Mesothelial cell of epicardium (in vitro differentiated cells): ENCODE measurements at regions not wholly inside any gene's neighbourhood (a gene's known extent, or its start where the extent isn't known, plus 50 kb on each side); places are given as distances from the start of the nearest gene placed in this dataset.
A peak's percentile ranks its signal among the peaks of the same experiment; 100 is the strongest.

Experiments
- DNase-seq, 2 experiments: peaks; one replicate each; pipeline ENCODE4 v3.0.0; 2021; ENCODE audit warnings: low spot score in 2 of 2; ENCODE audit not compliant: unreplicated experiment in 2 of 2
- H3K27ac Mint-ChIP-seq: 2 replicates; pipeline ENCODE4 v1.8.0; 2021; ENCODE audit warnings: mixed read lengths
- H3K27me3 Mint-ChIP-seq: 2 replicates; pipeline ENCODE4 v1.8.0; 2021; ENCODE audit warnings: low read depth, mixed read lengths
- H3K36me3 Mint-ChIP-seq: 2 replicates; pipeline ENCODE4 v1.8.0; 2021; ENCODE audit warnings: mixed read lengths
- H3K4me1 Mint-ChIP-seq: 2 replicates; pipeline ENCODE4 v1.8.0; 2021; ENCODE audit warnings: mixed read lengths
- H3K4me3 Mint-ChIP-seq: 2 replicates; pipeline ENCODE4 v1.8.0; 2021; ENCODE audit warnings: mild to moderate bottlenecking, moderate library complexity, mixed read lengths
- H3K9me3 Mint-ChIP-seq: 2 replicates; pipeline ENCODE4 v1.8.0; 2021; ENCODE audit warnings: mixed read lengths
- CTCF ChIP-seq: fragments of 200-600 bp; sonication (generic); IDR thresholded peaks from one replicate; pipeline ENCODE4 v1.5.0; 2021; ENCODE audit warnings: antibody characterized with exemption; ENCODE audit not compliant: unreplicated experiment

GRCh38 chr4:26048950-26049349, 134.9 kb downstream of the SMIM20 start:
- no peak for DNase-seq
- peak overlapping the region; percentile 81 for H3K27ac Mint-ChIP-seq
- peaks cover 3% of the 10 kb centered on the region for H3K36me3 Mint-ChIP-seq
- peaks cover under 1% of the 10 kb centered on the region for H3K27me3 Mint-ChIP-seq
- H3K9me3 Mint-ChIP-seq: peaks cover 6% of the 10 kb centered on the region
- peaks cover 13% of the 10 kb centered on the region for H3K4me1 Mint-ChIP-seq
- TF ChIP-seq CTCF: no peak
- H3K4me3 Mint-ChIP-seq: no peak overlapping the region

GRCh38 chr4:26049447-26049846, 135.4 kb downstream of the SMIM20 start:
- peaks cover 13% of the 10 kb centered on the region for H3K4me1 Mint-ChIP-seq
- no peak for TF ChIP-seq CTCF
- H3K27me3 Mint-ChIP-seq: peaks cover 4% of the 10 kb centered on the region
- H3K4me3 Mint-ChIP-seq: no peak overlapping the region
- H3K27ac Mint-ChIP-seq: no peak overlapping the region
- H3K9me3 Mint-ChIP-seq: peaks cover 6% of the 10 kb centered on the region
- peaks cover 3% of the 10 kb centered on the region for H3K36me3 Mint-ChIP-seq
- DNase-seq: no peak

- Mint-ChIP-seq H3K36me3 (peaks cover 3% of the 10 kb centered on the region), H3K27me3 (peaks cover 4% of the 10 kb centered on the region), H3K4me3 (no peak overlapping the region), H3K9me3 (peaks cover 6% of the 10 kb centered on the region), H3K4me1 (peaks cover 13% of the 10 kb centered on the region), H3K27ac (no peak overlapping the region)
- TF ChIP-seq CTCF: no peak
- no peak for DNase-seq
These were observed 136.2 kb downstream of the SMIM20 start for GRCh38 chr4:26050212-26050643.

- peaks cover 6% of the 10 kb centered on the region for H3K9me3 Mint-ChIP-seq
- no peak overlapping the region for H3K27ac Mint-ChIP-seq
- peaks cover 3% of the 10 kb centered on the region for H3K36me3 Mint-ChIP-seq
- TF ChIP-seq CTCF: no peak
- H3K4me3 Mint-ChIP-seq: no peak overlapping the region
- H3K4me1 Mint-ChIP-seq: peaks cover 13% of the 10 kb centered on the region
- no peak for DNase-seq
- peaks cover 4% of the 10 kb centered on the region for H3K27me3 Mint-ChIP-seq
These were observed 136.7 kb downstream of the SMIM20 start for GRCh38 chr4:26050671-26051070.

- H3K4me3 Mint-ChIP-seq: no peak overlapping the region
- DNase-seq: no peak
- H3K4me1 Mint-ChIP-seq: peaks cover 13% of the 10 kb centered on the region
- peaks cover 3% of the 10 kb centered on the region for H3K36me3 Mint-ChIP-seq
- peaks cover 4% of the 10 kb centered on the region for H3K9me3 Mint-ChIP-seq
- H3K27me3 Mint-ChIP-seq: peaks cover 4% of the 10 kb centered on the region
- TF ChIP-seq CTCF: no peak
- H3K27ac Mint-ChIP-seq: no peak overlapping the region
These were observed 137.2 kb downstream of the SMIM20 start for GRCh38 chr4:26051240-26051639.
